Left ventricle myocardium inferior (tissue), 1 donor: ENCODE measurements at regions not wholly inside any gene's neighbourhood (a gene's known extent, or its start where the extent isn't known, plus 50 kb on each side); places are given as distances from the start of the nearest gene placed in this dataset.
"Not testable (repeated sequence)": the region's sequence is repeated elsewhere in the genome, so short reads cannot be mapped to it uniquely, and the experiment has no call there.

Source experiments
- DNase-seq: peaks from one replicate; pipeline ENCODE4 v3.0.0-alpha.2; 2020
- H3K27ac ChIP-seq: fragments of 200-600 bp; replicated peaks from 2 replicates; pipeline ENCODE4 v1.8.0; 2021
- H3K27me3 ChIP-seq: fragments of 200-600 bp; 2 replicates; pipeline ENCODE4 v1.8.0; 2021; ENCODE audit warnings: low read depth
- H3K36me3 ChIP-seq: fragments of 200-600 bp; 2 replicates; pipeline ENCODE4 v1.8.0; 2021
- H3K4me1 ChIP-seq: fragments of 200-600 bp; 2 replicates; pipeline ENCODE4 v1.8.0; 2021
- H3K4me3 ChIP-seq: fragments of 200-600 bp; 2 replicates; pipeline ENCODE4 v1.8.0; 2021; ENCODE audit warnings: mild to moderate bottlenecking, moderate library complexity
- H3K9me3 ChIP-seq: fragments of 200-600 bp; replicated peaks from 2 replicates; pipeline ENCODE4 v1.8.0; 2021
- intact Hi-C: fragments of 100-400 bp; cut with micrococcal nuclease; formaldehyde crosslinking; loops from one replicate; pipeline ENCODE4 v1.11.0; 2022
- TF ChIP-seq, protein P1 (sequence below): fragments of 200-600 bp; IDR thresholded peaks from 2 replicates; pipeline ENCODE4 v1.8.0; 2021; ENCODE audit warnings: antibody characterized with exemption, mild to moderate bottlenecking, borderline replicate concordance
- donor health status: DM: no; HTN: yes; CAD: no; lungs with severe emphysema.

- no peaks in the 10 kb centered on the region for H3K9me3 ChIP-seq
- no peak for DNase-seq
- H3K4me3 ChIP-seq = no peak overlapping the region
- TF ChIP-seq, protein P1, sequence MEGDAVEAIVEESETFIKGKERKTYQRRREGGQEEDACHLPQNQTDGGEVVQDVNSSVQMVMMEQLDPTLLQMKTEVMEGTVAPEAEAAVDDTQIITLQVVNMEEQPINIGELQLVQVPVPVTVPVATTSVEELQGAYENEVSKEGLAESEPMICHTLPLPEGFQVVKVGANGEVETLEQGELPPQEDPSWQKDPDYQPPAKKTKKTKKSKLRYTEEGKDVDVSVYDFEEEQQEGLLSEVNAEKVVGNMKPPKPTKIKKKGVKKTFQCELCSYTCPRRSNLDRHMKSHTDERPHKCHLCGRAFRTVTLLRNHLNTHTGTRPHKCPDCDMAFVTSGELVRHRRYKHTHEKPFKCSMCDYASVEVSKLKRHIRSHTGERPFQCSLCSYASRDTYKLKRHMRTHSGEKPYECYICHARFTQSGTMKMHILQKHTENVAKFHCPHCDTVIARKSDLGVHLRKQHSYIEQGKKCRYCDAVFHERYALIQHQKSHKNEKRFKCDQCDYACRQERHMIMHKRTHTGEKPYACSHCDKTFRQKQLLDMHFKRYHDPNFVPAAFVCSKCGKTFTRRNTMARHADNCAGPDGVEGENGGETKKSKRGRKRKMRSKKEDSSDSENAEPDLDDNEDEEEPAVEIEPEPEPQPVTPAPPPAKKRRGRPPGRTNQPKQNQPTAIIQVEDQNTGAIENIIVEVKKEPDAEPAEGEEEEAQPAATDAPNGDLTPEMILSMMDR = no peak
- intact Hi-C loops = no loop called here
- H3K4me1 ChIP-seq = peaks cover 12% of the 10 kb centered on the region
- no peaks in the 10 kb centered on the region for H3K36me3 ChIP-seq
- no peak overlapping the region for H3K27ac ChIP-seq
- H3K27me3 ChIP-seq = peaks cover 32% of the 10 kb centered on the region
Observed at GRCh38 chr6:168240160-168240559, 79.4 kb downstream of the DACT2 start.

DNA sequence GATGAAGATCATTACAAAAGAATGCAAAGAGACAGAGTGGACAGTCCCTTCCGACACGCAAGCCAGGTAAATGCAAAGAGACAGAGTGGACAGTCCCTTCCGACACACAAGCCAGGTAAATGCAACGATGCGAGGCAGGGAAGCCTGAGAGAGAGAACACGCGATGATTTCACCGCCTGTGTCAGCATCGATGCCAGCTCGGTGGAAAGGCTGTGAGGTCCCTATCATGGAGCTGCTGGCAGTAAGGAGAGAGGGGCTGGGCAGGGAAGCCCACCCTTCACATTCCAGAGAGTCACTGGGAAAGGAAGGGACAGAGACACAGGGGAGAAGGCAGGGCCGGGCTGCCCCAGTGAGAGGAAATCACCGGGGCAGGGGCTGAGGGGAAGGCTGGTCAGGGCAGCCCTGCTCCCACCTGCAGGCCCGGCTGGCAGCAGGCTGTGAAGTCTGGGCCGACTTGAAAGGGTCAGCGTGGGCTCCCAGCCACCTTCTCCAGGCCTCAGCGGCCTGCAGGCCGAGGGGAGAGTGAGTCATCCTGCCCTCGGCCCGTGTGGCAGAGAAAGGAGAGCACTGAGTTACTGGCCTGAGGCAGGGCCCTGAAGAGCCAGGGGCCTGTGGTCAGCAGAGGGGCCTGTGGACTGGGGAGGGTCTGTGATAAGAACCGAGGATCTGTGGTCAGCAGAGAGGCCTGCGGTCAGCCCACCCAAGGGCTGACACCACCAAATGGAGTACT is 80.4 kb downstream of the DACT2 start:
- Histone ChIP-seq H3K36me3 (no peaks in the 10 kb centered on the region), H3K27me3 (peaks cover 23% of the 10 kb centered on the region), H3K9me3 (no peaks in the 10 kb centered on the region), H3K27ac (no peak overlapping the region), H3K4me3 (no peak overlapping the region), H3K4me1 (peaks cover 12% of the 10 kb centered on the region)
- intact Hi-C loops = no loop called here
- DNase-seq = no peak
- TF ChIP-seq, protein P1 = no peak

DNA sequence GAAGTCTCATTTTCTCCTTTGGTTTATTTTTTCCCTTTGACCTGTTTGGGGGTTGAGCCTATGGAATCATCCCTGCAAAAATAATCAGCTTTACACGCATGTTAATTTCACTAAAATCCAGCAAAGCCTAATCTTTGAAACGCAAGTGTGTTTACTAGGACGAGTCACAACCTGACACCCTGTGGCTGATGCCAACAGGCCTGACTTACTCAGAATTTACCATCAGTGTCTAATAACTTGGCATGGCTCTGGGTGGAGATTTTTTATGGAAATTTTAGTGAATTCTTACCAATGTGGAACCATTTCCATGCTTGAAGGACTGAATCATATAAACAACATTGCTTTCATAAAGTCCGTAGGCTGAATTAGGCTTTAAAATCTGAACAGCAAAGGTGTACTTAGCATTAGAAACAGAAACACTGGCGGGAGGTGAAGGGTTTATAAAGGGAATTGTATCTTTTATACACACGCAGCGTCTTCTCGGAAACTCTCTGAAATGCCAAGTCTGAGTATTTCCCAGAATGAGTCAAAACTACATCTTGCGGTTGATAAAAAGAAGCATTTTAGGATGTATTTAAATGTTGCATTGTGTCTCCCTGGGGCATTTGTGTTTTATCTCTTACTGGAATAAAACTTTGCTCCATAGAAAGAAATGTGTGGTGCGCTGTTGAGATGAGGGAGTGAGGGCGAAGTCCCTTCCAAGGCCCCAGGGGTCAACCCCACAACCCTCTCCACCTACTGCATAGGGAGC is 81.2 kb downstream of the DACT2 start:
- Histone ChIP-seq H3K36me3 (no peaks in the 10 kb centered on the region), H3K4me3 (no peak overlapping the region), H3K4me1 (peaks cover 12% of the 10 kb centered on the region), H3K27me3 (peaks cover 24% of the 10 kb centered on the region), H3K9me3 (no peaks in the 10 kb centered on the region), H3K27ac (no peak overlapping the region)
- TF ChIP-seq, protein P1 = no peak
- intact Hi-C loops = no loop called here
- DNase-seq = no peak

DNA sequence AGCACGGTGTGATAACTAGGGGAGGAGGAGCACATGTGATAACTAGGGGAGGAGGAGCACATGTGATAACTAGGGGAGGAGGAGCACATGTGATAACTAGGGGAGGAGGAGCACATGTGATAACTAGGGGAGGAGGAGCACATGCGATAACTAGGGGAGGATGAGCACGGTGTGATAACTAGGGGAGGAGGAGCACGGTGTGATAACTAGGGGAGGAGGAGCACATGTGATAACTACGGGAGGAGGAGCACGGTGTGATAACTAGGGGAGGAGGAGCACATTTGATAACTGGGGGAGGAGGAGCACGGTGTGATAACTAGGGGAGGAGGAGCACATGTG is 85.7 kb downstream of the DACT2 start:
- DNase-seq = not testable (repeated sequence)

GRCh38 chr6:168232989-168233874 is 86.3 kb downstream of the DACT2 start:
- Histone ChIP-seq H3K4me3 (no peak overlapping the region), H3K4me1 (no peaks in the 10 kb centered on the region), H3K9me3 (no peaks in the 10 kb centered on the region), H3K27ac (no peak overlapping the region), H3K27me3 (peaks cover 57% of the 10 kb centered on the region), H3K36me3 (no peaks in the 10 kb centered on the region)
- TF ChIP-seq, protein P1 = no peak
- DNase-seq = no peak
- intact Hi-C loops = no loop called here

More for the DNA sequence above, 85.7 kb downstream of the DACT2 start:
- H3K4me1 ChIP-seq, H3K27ac ChIP-seq, intact Hi-C loops, H3K36me3 ChIP-seq, H3K4me3 ChIP-seq, H3K9me3 ChIP-seq: not testable (repeated sequence)
- peaks cover 55% of the 10 kb centered on the region for H3K27me3 ChIP-seq
